Bronchial epithelial cell (primary cell): ENCODE measurements at regions not wholly inside any gene's neighbourhood (a gene's known extent, or its start where the extent isn't known, plus 50 kb on each side); places are given as distances from the start of the nearest gene placed in this dataset.

Experiments used
- DNase-seq: peaks from one replicate; pipeline ENCODE4 v3.0.0-alpha.2; 2010; ENCODE audit warnings: low read depth
- FAIRE-seq: peaks from 2 replicates; lab custom pipeline; 2011; peaks lifted over from hg19 to GRCh38; lab: Jason Lieb, UNC
- H3K27me3 ChIP-seq: 2 replicates; pipeline ENCODE4 v1.5.1; 2011; ENCODE audit warnings: low read length; ENCODE audit not compliant: control insufficient read depth, insufficient read depth
- H3K36me3 ChIP-seq: 2 replicates; pipeline ENCODE4 v1.5.1; 2011; ENCODE audit warnings: low read length; ENCODE audit not compliant: control insufficient read depth, insufficient read depth
- H3K4me3 ChIP-seq: 2 replicates; pipeline ENCODE4 v1.5.1; 2011; ENCODE audit warnings: mild to moderate bottlenecking, low read depth, low read length, control low read depth
- CTCF ChIP-seq: IDR thresholded peaks from 2 replicates; pipeline ENCODE4 v1.5.1; 2011; ENCODE audit warnings: mild to moderate bottlenecking, moderate library complexity, low read length, control low read depth, inconsistent platforms; ENCODE audit not compliant: insufficient read depth, severe bottlenecking

- Histone ChIP-seq H3K27me3 (no peaks in the 10 kb centered on the region), H3K4me3 (no peak overlapping the region), H3K36me3 (no peaks in the 10 kb centered on the region)
- no peak for TF ChIP-seq CTCF
- no peak for FAIRE-seq
- no peak for DNase-seq
Measured at GRCh38 chr17:71117466-71117865, 948.1 kb downstream of the KCNJ2 start.

- FAIRE-seq: no peak
- Histone ChIP-seq H3K4me3 (no peak overlapping the region), H3K27me3 (no peaks in the 10 kb centered on the region), H3K36me3 (no peaks in the 10 kb centered on the region)
- peak; percentile 47 for DNase-seq
- TF ChIP-seq CTCF: peak; percentile 50
Measured at GRCh38 chr17:71118039-71118438, 948.7 kb downstream of the KCNJ2 start.

- FAIRE-seq: no peak
- no peaks in the 10 kb centered on the region for H3K27me3 ChIP-seq
- TF ChIP-seq CTCF: no peak
- DNase-seq: peak; percentile 13
- no peak overlapping the region for H3K4me3 ChIP-seq
- no peaks in the 10 kb centered on the region for H3K36me3 ChIP-seq
Measured at GRCh38 chr17:71127416-71127815, 958.1 kb downstream of the KCNJ2 start.

GRCh38 chr17:71142333-71142732, 973.0 kb downstream of the KCNJ2 start:
- DNase-seq (no peak), FAIRE-seq (no peak)
- Histone ChIP-seq H3K36me3 (no peaks in the 10 kb centered on the region), H3K27me3 (no peaks in the 10 kb centered on the region), H3K4me3 (no peak overlapping the region)
- TF ChIP-seq CTCF: no peak

GRCh38 chr17:71145486-71145885, 975.3 kb upstream of the SOX9 start:
- Histone ChIP-seq H3K4me3 (no peak overlapping the region), H3K27me3 (no peaks in the 10 kb centered on the region), H3K36me3 (no peaks in the 10 kb centered on the region)
- no peak for FAIRE-seq
- TF ChIP-seq CTCF: no peak
- DNase-seq: no peak

GRCh38 chr17:71147906-71148305, 972.9 kb upstream of the SOX9 start:
- Histone ChIP-seq H3K27me3 (no peaks in the 10 kb centered on the region), H3K4me3 (no peak overlapping the region), H3K36me3 (no peaks in the 10 kb centered on the region)
- TF ChIP-seq CTCF: no peak
- FAIRE-seq (no peak), DNase-seq (no peak)
